ENCODE measurements at regions not wholly inside any gene's neighbourhood (a gene's known extent, or its start where the extent isn't known, plus 50 kb on each side); places are given as distances from the start of the nearest gene placed in this dataset.

DNA sequence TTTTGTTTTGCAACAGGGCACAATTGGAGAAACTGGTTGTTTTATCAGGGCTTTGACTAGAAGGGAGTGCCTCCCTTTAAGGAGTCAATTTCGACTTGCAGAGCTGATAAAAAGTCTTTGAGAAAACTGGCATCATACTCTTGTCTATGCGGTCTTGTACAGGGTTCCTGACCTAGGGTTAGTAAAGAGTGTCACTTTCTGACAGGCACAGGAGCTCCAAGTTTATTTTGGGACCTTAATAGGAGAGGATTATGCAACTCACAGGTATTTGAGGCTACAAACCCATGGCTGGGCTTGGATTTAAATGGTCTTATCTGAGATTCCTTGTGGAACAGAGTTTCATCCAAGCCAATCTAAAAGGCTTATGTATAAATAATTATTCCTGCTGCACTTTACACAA is 365.4 kb downstream of the HTR1B start:
- no peak overlapping the region for H3K4me3 ChIP-seq (ENCODE audit: low read depth in 1 of 3, low read length in 3 of 3)
- H3K4me1 ChIP-seq (ENCODE audit: control insufficient read depth in 4 of 4, insufficient read depth in 4 of 4, low read length in 3 of 4), result peaks cover 0 to 2% (median 0%) of the 10 kb centered on the region in 4 donors
- no peak for TF ChIP-seq JUND (IDR thresholded peaks at IDR 0.05)
- no peak for TF ChIP-seq RAD21 (IDR thresholded peaks at IDR 0.05)
- no peak for TF ChIP-seq HNF4A (conservative IDR thresholded peaks at IDR 0.05)
- H3K9me3 ChIP-seq (ENCODE audit: control insufficient read depth in 4 of 4, low read length in 3 of 4), result no peaks in the 10 kb centered on the region
- no peaks in the 10 kb centered on the region for H3K36me3 ChIP-seq (ENCODE audit: control insufficient read depth in 4 of 4, insufficient read depth in 3 of 4, low read depth in 1 of 4, low read length in 3 of 4)
- H3K9ac ChIP-seq (ENCODE audit: low read depth in 1 of 2, low read length in 2 of 2), result no peak overlapping the region
- H3K27ac ChIP-seq (ENCODE audit: low read depth in 1 of 2, low read length in 2 of 2), result no peak overlapping the region
- no peaks in the 10 kb centered on the region for H3K27me3 ChIP-seq (ENCODE audit: control insufficient read depth in 4 of 4, insufficient read depth in 4 of 4, low read length in 3 of 4)
- 45% methylated on average over 2 of the region's 2 CpGs for WGBS
- no peak for DNase-seq (ENCODE audit: low spot score)

DNA sequence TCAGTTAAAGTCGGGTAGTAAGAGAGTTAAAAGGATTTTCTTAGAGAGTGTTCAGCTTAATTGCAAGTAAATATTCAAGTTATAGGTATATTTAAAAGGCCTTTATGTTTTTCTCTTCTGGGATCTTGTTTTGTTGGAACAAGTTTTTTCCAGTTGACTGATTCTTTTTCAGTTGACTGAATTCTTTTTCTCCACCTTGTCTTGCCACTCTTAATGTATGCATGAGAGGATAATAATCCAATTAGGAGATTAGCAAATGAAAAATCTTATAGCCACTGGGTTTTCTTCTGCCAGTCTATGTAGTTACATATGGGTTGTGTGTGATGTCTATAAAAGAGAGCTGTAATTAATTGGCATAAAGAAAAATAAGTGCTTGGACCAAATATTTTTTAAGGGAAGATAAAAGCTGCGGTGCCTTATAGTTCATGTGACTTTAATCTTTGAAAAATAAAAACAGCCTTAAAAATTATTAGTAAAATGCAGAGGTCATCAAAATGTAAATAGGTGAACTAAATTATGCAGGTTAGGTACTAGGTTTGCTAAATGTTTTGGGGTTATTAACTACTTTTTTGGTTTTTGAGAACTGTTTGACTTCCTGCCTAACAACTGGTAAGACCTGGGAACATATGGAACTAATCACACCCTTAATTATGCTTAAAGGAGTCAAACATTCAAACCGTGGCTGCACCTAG is 367.2 kb downstream of the HTR1B start:
- WGBS, result 59% methylated on average over 3 of the region's 3 CpGs
- H3K27ac ChIP-seq (ENCODE audit: low read depth in 1 of 2, low read length in 2 of 2), result no peak overlapping the region
- no peak for DNase-seq (ENCODE audit: low spot score)
- no peak overlapping the region for H3K4me3 ChIP-seq (ENCODE audit: low read depth in 1 of 3, low read length in 3 of 3)
- TF ChIP-seq TAF1 (conservative IDR thresholded peaks at IDR 0.05), result no peak
- TF ChIP-seq JUND (IDR thresholded peaks at IDR 0.05), result no peak
- TF ChIP-seq, protein P1, sequence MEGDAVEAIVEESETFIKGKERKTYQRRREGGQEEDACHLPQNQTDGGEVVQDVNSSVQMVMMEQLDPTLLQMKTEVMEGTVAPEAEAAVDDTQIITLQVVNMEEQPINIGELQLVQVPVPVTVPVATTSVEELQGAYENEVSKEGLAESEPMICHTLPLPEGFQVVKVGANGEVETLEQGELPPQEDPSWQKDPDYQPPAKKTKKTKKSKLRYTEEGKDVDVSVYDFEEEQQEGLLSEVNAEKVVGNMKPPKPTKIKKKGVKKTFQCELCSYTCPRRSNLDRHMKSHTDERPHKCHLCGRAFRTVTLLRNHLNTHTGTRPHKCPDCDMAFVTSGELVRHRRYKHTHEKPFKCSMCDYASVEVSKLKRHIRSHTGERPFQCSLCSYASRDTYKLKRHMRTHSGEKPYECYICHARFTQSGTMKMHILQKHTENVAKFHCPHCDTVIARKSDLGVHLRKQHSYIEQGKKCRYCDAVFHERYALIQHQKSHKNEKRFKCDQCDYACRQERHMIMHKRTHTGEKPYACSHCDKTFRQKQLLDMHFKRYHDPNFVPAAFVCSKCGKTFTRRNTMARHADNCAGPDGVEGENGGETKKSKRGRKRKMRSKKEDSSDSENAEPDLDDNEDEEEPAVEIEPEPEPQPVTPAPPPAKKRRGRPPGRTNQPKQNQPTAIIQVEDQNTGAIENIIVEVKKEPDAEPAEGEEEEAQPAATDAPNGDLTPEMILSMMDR (IDR thresholded peaks at IDR 0.05; ENCODE audit: low read depth, low read length, missing input control), result no peak
- TF ChIP-seq FOXA1 (IDR thresholded peaks at IDR 0.05), result no peak
- no peak for TF ChIP-seq HNF4A (conservative IDR thresholded peaks at IDR 0.05)
- TF ChIP-seq HNF4G (IDR thresholded peaks at IDR 0.05), result no peak
- no peak for TF ChIP-seq GABPA (IDR thresholded peaks at IDR 0.05 in 1 of 2, conservative IDR thresholded peaks at IDR 0.05 in 1 of 2)
- no peak for TF ChIP-seq FOXA2 (IDR thresholded peaks at IDR 0.05)
- no peak for TF ChIP-seq EGR1 (IDR thresholded peaks at IDR 0.05; ENCODE audit: low read depth in 2 of 2)
- TF ChIP-seq RXRA (IDR thresholded peaks at IDR 0.05), result no peak
- TF ChIP-seq, protein P2, sequence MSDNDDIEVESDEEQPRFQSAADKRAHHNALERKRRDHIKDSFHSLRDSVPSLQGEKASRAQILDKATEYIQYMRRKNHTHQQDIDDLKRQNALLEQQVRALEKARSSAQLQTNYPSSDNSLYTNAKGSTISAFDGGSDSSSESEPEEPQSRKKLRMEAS (IDR thresholded peaks at IDR 0.05), result no peak
- TF ChIP-seq, protein P3, sequence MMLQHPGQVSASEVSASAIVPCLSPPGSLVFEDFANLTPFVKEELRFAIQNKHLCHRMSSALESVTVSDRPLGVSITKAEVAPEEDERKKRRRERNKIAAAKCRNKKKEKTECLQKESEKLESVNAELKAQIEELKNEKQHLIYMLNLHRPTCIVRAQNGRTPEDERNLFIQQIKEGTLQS (IDR thresholded peaks at IDR 0.05), result no peak
- TF ChIP-seq SP1 (IDR thresholded peaks at IDR 0.05), result no peak
- no peak for TF ChIP-seq RAD21 (IDR thresholded peaks at IDR 0.05)
- TF ChIP-seq, protein P4, sequence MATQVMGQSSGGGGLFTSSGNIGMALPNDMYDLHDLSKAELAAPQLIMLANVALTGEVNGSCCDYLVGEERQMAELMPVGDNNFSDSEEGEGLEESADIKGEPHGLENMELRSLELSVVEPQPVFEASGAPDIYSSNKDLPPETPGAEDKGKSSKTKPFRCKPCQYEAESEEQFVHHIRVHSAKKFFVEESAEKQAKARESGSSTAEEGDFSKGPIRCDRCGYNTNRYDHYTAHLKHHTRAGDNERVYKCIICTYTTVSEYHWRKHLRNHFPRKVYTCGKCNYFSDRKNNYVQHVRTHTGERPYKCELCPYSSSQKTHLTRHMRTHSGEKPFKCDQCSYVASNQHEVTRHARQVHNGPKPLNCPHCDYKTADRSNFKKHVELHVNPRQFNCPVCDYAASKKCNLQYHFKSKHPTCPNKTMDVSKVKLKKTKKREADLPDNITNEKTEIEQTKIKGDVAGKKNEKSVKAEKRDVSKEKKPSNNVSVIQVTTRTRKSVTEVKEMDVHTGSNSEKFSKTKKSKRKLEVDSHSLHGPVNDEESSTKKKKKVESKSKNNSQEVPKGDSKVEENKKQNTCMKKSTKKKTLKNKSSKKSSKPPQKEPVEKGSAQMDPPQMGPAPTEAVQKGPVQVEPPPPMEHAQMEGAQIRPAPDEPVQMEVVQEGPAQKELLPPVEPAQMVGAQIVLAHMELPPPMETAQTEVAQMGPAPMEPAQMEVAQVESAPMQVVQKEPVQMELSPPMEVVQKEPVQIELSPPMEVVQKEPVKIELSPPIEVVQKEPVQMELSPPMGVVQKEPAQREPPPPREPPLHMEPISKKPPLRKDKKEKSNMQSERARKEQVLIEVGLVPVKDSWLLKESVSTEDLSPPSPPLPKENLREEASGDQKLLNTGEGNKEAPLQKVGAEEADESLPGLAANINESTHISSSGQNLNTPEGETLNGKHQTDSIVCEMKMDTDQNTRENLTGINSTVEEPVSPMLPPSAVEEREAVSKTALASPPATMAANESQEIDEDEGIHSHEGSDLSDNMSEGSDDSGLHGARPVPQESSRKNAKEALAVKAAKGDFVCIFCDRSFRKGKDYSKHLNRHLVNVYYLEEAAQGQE (IDR thresholded peaks at IDR 0.05), result no peak
- H3K4me1 ChIP-seq (ENCODE audit: control insufficient read depth in 4 of 4, insufficient read depth in 4 of 4, low read length in 3 of 4), result peaks cover 0 to 2% (median 0%) of the 10 kb centered on the region in 4 donors
- H3K9ac ChIP-seq (ENCODE audit: low read depth in 1 of 2, low read length in 2 of 2), result no peak overlapping the region
- no peaks in the 10 kb centered on the region for H3K27me3 ChIP-seq (ENCODE audit: control insufficient read depth in 4 of 4, insufficient read depth in 4 of 4, low read length in 3 of 4)
- no peaks in the 10 kb centered on the region for H3K36me3 ChIP-seq (ENCODE audit: control insufficient read depth in 4 of 4, insufficient read depth in 3 of 4, low read depth in 1 of 4, low read length in 3 of 4)
- no peaks in the 10 kb centered on the region for H3K9me3 ChIP-seq (ENCODE audit: control insufficient read depth in 4 of 4, low read length in 3 of 4)

All from liver (tissue), 8 donors.